ENCODE measurements at regions not wholly inside any gene's neighbourhood (a gene's known extent, or its start where the extent isn't known, plus 50 kb on each side); places are given as distances from the start of the nearest gene placed in this dataset.
"Not testable (repeated sequence)": the region's sequence is repeated elsewhere in the genome, so short reads cannot be mapped to it uniquely, and the experiment has no call there.

DNA sequence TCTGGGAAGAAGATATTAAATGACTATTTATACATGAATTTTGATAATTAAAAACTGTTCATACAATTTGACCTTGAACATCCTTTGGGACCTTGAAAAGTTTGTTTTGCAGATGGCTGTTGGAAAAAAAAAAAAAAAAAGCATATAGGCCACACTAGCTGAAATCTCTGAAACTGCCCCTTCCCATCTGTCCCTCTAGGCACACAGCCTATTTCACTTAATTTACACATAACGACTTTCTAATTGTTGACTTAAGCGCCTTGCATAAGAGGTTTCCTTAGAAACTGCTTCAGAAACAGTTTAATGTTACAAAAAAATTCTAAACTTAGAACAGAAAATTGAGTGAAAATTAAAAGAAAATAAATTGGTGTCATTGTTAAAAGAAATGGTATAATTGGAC is 131.0 kb downstream of the COX18 start:
- DNase-seq, result peak; percentile 47

DNA sequence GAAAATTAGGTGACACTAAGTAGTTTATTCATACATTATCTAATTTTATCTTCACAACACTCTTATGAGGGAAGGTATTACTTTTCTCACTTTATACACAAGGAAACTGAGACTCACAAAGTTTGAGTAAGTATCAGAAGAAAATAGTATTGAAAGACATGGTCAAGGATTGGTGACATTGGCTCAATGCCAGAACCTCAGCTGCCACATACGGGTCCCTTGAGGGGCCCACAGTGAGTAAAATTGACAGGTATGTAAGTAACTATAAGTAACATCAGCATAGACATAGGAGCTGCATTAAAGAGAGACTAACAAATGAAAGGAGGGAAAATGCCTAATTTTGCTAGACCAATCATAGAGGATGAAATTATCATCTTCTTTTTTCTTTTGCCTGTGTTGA is 134.1 kb downstream of the COX18 start:
- DNase-seq, result no peak

DNA sequence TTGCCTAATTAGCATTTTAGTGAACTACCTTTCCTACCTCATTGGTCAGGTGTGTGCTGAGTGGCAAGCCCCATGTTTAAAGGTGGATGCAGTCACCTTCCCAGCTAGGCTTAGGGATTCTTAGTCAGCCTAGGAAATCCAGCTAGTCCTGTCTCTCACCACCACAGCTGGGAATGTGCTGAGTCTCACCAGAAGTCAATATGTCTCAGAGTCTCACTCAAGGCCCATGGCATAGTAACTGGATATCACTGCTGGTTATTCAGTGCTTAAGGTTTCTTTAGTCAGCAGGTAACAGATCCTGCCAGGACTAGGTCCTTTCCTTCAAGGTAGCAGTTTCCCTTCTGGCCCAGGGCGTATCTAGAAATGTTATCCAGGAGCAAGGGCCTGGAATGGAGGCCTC is 136.5 kb downstream of the COX18 start:
- no peak for DNase-seq

DNA sequence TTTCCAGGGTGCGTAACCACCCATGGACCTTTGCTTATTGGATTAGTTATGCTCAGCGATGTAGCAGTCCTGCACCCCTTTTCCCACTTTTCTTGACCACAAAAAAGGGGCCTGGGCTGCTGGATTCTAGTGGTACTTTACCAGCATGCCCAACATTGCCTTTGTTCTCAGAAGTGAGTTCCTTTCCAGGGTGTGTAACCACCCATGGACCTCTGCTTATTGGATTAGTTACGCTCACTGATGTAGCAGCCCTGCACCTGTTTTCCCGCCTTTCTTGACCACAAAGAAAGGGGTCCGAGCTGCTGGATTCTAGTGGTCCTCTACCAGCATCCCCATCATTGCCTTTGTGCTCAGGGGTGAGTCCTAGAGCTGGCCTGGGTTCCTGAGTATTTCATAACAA is 138.2 kb downstream of the COX18 start:
- no peak for DNase-seq

DNA sequence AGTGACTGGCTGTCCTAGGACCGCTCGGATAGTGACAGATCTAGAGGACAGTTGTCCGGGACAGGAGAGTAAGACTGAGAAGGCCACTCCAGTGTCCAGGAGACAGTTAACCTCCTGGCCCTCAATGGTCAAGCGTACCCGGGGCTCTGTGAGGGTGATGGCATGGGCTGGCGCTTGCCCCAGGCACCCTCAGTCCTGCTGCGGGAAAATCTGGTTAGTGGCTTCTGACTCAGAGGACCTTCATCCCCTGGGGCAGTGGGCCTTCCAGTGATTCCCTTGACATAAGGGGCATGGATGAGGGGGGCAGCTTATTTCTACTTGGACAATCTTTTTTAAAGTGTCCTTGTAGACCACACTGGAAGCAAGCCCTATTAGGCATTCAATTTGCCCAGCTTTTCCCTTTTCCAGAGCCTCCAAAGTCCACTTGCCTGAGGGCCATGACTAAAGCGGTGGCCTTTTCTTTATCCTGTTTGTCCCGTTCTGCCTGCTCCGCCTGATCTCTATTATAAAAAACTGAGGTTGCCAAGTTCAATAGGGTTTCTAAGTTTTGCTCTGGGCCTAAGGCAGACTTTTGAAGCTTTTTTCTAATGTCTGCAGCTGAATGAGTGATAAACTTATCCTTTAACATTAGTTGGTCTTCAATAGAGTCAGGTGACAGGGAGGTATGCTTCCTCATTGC is 139.8 kb downstream of the COX18 start:
- not testable (repeated sequence) for DNase-seq

DNA sequence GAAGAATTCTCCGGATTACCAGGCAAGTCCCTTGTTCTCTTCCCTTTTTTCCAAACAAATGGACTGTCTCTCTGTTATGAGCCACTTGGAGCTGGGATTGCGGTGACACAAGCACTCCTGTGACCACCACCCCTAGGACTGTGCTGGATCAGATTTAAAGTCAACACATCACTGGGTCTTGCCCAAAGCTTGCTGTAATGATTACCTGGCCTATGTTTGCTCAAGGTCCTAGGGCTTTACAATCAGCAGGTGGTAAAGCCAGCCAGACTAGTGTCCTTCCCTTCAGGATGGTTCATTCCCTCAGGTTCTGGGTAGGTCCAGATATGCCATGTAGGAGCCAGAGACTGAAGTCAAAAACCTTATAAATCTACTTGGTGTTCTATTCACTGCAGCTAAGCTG is 144.7 kb downstream of the COX18 start:
- no peak for DNase-seq

DNA sequence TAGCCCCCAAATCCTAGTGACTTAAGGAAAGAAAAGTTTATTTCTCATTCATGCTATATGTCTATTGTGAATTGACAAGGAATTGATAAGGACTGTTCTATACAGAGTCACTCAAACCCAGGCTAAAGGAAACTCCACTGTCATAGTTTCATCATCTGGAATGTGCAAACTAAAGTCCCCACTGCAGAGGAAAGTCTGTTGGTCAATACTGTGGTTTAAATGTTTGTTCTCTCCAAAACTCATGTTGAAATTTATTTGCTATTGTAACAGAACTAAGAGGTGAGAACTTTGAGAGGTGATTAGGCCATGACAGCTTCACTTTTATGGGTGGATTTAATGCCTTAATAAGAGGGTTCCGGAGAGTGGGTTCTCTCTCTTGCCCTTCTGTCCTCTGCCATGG is 149.6 kb downstream of the COX18 start:
- DNase-seq, result no peak

DNA sequence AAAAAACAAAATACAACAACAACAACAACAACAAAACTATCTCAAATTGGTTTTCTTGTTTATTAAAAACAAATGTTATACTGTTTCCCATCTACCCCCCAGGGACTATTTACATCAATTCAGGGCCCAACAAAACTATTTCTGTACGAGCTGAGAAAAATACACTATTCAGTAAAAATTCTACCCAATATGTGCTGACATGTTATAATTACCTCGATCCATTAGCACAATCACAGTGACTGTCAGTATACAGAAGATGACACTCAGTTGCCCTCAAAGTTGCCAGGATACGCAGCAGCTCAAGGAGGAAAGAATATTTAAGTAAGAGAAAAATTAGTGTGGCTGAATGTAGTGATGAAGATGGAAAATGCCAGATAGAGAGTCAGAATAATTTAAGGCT is 150.1 kb downstream of the COX18 start:
- no peak for DNase-seq

DNA sequence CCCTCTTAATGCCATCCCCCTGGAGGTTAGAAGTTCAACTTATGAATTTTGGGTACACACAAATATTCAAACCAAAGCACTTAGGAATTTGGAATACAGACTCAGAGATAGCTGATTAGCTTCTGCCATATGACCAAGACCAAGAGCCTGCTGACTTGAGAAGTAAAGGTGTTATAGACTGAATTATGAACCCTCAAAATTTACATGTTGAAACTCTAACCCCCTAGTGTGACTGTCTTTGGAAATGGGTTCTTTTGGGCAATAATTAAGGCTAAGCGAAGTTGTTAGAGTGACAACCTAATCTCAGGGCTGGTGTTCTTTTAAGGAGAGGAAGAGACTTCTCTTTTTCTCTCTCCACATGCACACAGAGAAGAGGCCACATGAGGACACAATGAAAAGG is 151.2 kb downstream of the COX18 start:
- no peak for DNase-seq

DNA sequence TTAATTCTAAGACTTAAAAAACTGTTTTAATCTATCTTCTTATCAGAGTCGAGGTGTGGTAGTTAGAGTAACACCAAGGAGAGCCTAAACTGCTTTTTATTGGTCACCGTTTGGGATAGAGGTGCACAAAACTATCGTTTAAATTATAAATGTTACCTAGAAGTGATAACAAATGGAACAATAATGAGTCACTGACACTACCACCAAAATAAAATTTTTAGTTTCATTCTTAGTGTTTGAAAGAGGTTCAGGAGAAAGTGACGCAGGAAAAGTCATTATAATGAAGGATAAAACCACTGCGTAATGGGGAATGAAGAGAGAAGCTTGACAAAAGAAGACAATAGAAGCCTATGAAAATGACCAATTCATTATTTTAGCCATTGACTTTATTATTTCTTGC is 158.2 kb downstream of the COX18 start:
- DNase-seq, result no peak

DNA sequence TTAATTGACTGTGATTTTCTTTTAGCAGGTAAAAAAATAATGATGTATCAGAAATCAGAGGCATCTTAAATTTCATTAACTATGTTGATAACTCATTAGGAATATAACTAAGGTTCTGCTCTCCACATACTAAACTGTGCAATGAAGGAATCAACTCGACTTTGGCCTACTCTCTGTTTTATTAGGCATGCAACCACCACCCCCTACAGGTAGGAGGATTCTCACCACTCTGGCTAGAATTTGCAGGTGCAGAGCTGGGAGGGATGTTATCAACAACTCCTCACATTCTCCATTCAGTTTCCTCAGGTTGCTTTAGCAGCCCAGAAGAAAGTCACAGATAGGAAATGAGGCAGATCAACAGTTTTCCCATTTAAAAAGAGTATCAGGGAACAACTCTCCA is 160.1 kb downstream of the COX18 start:
- no peak for DNase-seq

DNA sequence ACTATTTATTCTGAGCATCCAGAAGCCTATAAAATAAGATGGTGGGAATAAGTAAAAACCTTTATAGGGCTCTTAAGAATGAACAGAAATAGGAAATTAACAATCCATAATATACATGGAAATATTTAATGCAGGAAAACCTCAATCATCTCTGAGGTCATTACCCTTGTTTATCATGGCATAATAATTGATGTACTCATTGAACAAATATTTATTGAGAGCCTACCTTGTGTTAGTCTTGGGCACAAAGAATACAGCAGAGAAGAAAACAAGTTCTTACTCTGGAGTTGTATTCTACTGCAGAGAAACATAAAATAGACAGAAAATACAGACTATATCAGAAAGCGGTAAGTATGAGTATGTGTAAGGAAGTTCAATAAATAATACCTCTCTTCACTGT is 167.2 kb downstream of the COX18 start:
- no peak for DNase-seq

DNA sequence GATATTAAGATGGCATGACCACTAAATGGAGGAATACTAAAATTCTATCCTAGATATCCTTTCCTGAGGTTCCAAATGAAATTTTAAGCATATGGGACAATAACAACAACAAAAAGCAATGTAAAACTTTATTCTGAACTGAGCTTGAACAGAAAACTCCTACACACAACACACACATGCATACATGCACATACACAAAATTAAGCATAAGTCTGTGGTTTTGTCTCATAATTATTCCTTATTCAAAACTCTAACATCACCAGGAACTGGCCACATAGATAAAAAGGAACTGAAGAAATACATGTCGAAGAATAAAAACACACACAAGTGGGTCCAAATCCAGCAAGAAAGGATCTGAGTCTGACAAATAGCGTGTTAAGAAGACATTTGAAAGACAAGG is 168.0 kb downstream of the COX18 start:
- DNase-seq, result no peak

DNA sequence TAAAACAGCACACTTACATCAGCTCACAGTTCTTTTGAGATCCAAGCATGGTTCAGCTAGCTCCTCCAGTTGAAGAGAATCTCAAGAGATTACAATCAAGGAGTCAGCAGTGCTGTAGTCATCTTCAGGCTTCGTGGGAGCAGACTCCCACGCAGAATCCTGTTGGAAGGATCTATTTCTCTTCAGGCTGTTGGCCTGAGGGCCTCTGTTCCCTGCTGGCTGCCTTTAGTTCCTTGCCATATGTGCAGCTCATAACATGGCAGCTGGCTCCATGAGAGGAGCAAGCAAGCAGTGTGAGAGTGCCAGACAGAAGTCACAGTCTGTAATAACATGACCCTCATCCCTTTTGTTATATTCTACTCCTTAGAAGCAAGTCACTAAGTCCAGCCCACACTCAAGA is 168.6 kb downstream of the COX18 start:
- DNase-seq, result no peak

DNA sequence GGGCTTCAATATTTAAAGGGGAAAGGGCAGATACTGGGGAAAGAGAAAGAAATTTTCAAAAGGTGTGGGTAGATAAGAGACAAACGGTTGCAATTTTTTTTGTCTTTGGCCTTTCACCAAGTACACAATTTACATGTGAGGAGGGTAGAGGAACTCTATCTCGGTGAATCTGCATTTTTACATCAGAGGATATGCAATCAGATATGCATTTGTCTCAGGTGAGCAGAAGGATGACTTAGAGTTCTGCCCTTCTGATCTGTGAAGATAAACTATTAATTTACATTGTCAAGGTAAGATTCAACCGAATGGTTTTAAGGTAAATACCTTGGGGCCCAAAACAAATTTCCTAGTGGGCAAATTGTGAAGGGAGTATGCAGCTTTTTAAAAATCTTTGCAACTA is 169.9 kb downstream of the COX18 start:
- no peak for DNase-seq

DNA sequence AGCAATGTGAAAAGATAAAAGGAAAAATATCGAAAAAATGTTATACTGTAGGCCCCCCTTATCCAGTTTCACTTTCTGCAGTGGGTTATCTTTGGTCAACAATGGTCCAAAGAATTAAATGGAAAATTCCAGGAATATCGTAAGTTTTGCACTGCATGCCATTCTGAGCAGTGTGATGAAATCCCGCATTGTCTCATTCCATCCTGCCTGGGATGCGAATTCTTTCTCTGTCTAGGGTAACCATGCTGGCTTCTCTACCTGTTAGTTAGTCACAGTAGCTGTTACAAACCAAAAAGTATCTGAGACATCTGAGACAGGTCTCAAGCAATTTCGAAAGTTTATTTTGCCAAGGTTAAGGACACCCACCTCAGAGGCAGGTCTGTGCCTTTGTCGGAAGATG is 170.3 kb downstream of the COX18 start:
- DNase-seq, result no peak

DNA sequence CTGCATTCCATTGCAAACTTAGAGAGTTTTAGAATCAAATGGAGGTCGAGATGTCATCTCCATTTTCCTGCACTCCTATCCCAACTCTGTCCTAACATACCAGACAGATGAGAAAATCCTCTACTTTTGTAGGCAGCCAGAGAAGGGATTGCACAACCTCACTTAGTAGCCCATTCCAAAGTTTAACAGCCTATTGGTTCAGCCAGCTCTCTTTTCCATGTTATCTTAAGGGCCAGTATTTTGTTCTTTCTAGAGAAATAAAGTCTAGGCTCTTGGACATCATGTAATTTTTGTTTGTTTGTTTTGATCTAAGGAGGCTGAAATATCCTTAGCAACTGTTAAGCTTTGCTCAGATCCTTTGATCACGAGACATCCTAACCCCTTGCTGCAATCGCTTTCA is 173.0 kb downstream of the COX18 start:
- no peak for DNase-seq

DNA sequence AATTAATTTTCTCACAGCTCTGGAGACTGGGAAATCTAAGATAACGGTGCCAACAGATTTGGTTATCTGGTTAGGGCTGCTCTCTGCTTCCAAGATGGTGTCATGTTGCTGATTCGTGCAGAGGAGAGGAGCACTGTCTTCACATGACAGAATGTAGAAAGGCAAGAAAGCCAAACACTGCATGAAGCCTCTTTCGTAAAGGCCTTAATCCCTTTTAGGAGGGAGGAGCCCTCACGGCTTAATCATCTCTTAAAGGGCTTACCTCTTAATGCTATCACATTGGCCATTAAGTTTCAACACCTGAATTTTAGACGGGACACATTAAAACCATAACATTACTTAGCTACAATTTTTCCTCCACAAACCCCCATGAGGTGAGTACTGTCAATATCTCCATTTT is 174.1 kb downstream of the COX18 start:
- DNase-seq, result no peak

DNA sequence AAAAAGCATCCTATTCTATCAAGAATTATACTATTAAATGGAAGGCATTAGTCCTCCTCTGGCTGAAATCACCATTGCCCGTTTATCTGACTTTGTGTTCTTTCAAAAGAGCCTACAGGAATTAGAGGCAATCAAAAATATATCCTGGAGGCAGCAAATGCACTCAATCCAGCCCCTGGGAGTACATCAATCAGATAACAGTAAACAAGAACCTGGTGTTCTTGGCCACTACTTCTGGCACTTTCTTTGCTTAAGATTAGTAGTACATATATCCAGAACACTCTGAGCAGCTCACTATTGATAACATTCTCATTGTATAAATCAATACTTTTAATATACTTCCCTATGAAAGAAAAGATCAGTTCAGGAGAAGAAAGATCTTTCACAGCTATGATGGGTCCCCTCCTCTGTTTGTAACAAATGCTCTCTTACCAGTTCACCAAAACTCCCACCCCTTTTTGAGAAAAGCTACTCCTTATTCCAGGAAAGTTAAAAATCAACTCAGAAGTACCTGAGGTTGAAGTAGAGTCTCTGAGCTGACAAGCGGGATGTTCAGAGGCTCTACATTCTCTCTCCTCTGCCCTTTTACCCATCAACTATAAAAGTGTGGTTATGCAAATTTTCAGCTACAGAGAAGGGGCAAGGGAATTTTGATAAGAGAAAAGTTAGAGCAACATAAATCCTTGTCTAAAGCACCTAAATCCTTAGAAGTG is 176.0 kb downstream of the COX18 start:
- DNase-seq, result no peak

DNA sequence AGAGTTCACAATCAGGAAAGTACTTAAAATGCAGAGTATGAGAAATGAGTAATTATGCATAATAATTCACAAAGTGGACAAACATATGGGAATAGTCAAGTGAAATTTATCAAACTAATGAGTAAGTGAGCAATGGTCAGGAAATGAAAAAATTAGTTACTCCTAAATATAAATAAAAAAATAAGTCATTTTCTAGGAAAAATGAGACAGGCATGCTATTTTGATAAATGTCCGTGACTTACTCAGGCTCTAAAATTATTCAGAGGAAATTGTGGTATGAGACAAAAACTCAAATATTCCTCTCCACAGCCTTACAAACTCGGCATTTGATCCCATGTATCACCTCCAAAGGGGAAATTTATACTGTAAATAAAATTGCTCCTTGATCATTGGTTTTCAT is 181.2 kb downstream of the COX18 start:
- DNase-seq, result no peak

DNA sequence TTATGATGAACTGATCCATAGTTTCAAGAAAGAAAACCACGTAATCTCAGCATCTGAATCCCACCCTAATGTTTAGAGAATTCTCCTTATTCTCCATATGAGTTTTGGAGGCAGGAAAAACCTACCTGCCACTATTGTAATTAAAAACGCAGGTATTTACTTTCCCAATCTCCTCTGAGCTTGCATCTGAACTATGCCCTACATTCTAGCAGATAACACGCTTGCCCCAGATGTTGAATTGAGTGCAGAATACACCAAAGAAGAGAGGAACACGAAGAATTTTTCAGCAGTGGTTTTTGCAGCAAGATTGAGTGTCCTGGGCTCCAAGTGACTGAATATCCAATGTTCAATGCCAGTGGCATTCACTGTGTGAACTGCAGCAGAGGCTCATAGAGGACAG is 182.4 kb downstream of the COX18 start:
- DNase-seq, result no peak

DNA sequence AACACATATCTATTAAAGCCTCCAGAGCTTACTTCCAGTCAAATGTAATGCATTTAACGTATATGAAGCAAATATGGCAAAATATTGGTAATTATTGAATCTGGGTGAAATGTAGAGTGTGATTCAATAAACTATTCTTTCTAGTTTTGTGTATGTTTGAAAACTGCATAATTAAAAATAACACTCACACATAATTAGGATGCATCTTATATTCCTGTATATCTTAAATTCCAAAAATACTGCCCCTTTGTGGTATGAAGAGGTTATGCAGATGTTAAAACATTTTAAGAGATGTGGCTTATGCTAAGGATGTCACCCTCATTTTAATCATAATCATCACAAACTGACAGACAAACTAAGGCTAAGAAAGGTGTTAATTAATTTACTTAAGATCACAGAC is 182.9 kb downstream of the COX18 start:
- no peak for DNase-seq

DNA sequence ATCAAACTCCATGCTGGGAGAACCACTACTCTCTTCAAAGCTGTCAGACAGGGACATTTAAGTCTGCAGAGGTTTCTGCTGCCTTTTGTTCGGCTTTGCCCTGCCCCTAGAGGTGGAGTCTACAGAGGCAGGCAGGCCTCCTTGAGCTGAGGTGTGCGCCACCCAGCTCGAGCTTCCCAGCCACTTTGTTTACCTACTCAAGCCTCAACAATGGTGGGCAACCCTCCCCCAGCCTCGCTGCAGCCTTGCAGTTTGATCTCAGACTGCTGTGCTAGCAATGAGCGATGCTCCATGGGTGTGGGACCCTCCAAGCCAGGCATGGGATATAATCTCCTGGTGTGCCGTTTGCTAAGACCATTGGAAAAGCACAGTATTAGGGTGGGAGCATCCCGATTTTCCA is 185.3 kb downstream of the COX18 start:
- DNase-seq, result not testable (repeated sequence)

DNA sequence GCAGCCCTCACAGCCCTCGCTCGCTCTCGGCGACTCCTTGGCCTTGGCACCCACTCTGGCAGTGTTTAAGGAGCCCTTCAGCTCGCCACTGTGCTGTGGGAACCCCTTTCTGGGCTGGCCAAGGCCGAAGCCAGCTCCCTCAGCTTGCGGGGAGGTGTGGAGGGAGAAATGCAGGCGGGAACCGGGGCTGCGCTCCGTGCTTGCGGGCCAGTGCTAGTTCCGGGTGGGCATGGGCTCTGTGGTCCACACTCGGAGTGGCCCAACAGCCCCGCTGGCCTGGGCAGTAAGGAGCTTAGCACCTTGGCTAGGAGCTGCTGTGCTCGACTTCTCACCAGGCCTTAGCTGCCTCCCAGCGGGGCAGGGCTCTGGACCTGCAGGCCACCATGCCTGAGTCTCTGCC is 192.6 kb downstream of the COX18 start:
- no peak for DNase-seq

DNA sequence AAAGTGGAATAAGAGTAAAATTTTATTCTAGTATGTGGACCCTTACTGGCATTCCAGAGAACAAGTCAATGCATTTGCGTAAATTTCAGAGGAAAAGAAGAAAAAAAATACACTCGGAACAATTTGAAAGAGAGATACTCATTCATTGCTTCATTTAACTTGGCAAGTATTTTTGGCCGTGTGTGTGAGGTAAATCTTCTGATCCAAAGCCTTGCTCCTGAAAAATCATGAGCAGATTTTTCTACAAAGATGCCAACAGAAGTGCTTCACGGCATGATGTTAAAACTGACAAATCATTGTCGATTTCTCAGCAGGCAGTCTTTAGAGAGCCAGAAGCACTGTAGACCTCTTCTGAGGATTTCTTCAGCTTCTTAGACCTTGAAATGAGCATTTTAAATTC is 194.0 kb downstream of the COX18 start:
- no peak for DNase-seq

Measured in COR-L47 (cell line).